Astrocyte (in vitro differentiated cells and primary cell): ENCODE measurements at regions not wholly inside any gene's neighbourhood (a gene's known extent, or its start where the extent isn't known, plus 50 kb on each side); places are given as distances from the start of the nearest gene placed in this dataset.

Source experiments
- DNase-seq: peaks from one replicate; pipeline ENCODE4 v3.0.0-alpha.2; 2010; ENCODE audit warnings: low read depth
- FAIRE-seq: peaks from 2 replicates; lab custom pipeline; 2011; peaks lifted over from hg19 to GRCh38; lab: Jason Lieb, UNC
- H2AFZ ChIP-seq: 2 replicates; pipeline ENCODE4 v1.6.0; 2012; ENCODE audit warnings: low read depth, low read length, inconsistent platforms
- H3K27ac ChIP-seq: 2 replicates; pipeline ENCODE4 v1.5.1; 2011; ENCODE audit warnings: low read depth, low read length, inconsistent platforms
- H3K27me3 ChIP-seq: 2 replicates; pipeline ENCODE4 v1.6.0; 2011; ENCODE audit warnings: low read length, inconsistent platforms; ENCODE audit not compliant: insufficient read depth
- H3K36me3 ChIP-seq: 2 replicates; pipeline ENCODE4 v1.5.1; 2011; ENCODE audit warnings: low read length, inconsistent platforms; ENCODE audit not compliant: insufficient read depth
- H3K4me1 ChIP-seq: 2 replicates; pipeline ENCODE4 v1.5.1; 2011; ENCODE audit warnings: low read length, inconsistent platforms; ENCODE audit not compliant: insufficient read depth
- H3K4me2 ChIP-seq: 2 replicates; pipeline ENCODE4 v1.6.0; 2012; ENCODE audit warnings: low read length, inconsistent platforms
- H3K4me3 ChIP-seq: 2 replicates; pipeline ENCODE4 v1.5.1; 2011; ENCODE audit warnings: low read depth, mild to moderate bottlenecking, low read length, inconsistent platforms; ENCODE audit not compliant: insufficient read depth
- H3K79me2 ChIP-seq: 2 replicates; pipeline ENCODE4 v1.6.0; 2012; ENCODE audit warnings: mild to moderate bottlenecking, low read length, inconsistent platforms; ENCODE audit not compliant: insufficient read depth
- H3K9ac ChIP-seq: 2 replicates; pipeline ENCODE4 v1.6.0; 2012; ENCODE audit warnings: mild to moderate bottlenecking, low read length, inconsistent platforms
- H3K9me3 ChIP-seq: 2 replicates; pipeline ENCODE4 v1.5.1; 2012; ENCODE audit warnings: low read depth, mild to moderate bottlenecking, low read length, inconsistent platforms; ENCODE audit not compliant: insufficient read depth
- H4K20me1 ChIP-seq: 2 replicates; pipeline ENCODE4 v1.6.0; 2012; ENCODE audit warnings: low read length, inconsistent platforms; ENCODE audit not compliant: insufficient read depth
- H3K27ac Mint-ChIP-seq: one replicate; pipeline ENCODE4 v1.8.0; 2021; ENCODE audit warnings: mild to moderate bottlenecking, mixed read lengths; ENCODE audit not compliant: unreplicated experiment
- H3K27me3 Mint-ChIP-seq: one replicate; pipeline ENCODE4 v1.8.0; 2021; ENCODE audit warnings: low read depth, mixed read lengths; ENCODE audit not compliant: unreplicated experiment
- H3K36me3 Mint-ChIP-seq: one replicate; pipeline ENCODE4 v1.8.0; 2021; ENCODE audit warnings: low read depth, mixed read lengths; ENCODE audit not compliant: unreplicated experiment
- H3K4me1 Mint-ChIP-seq: one replicate; pipeline ENCODE4 v1.8.0; 2021; ENCODE audit warnings: low read depth, mixed read lengths; ENCODE audit not compliant: unreplicated experiment
- H3K4me3 Mint-ChIP-seq: one replicate; pipeline ENCODE4 v1.8.0; 2021; ENCODE audit warnings: mild to moderate bottlenecking, moderate library complexity, mixed read lengths; ENCODE audit not compliant: unreplicated experiment
- H3K9me3 Mint-ChIP-seq: one replicate; pipeline ENCODE4 v1.8.0; 2021; ENCODE audit warnings: mild to moderate bottlenecking, mixed read lengths; ENCODE audit not compliant: unreplicated experiment
- CTCF ChIP-seq: IDR thresholded peaks from 2 replicates; pipeline ENCODE4 v1.5.1; 2011; ENCODE audit warnings: low read depth, mild to moderate bottlenecking, inconsistent platforms, low read length, moderate library complexity; ENCODE audit not compliant: insufficient read depth
- EZH2 ChIP-seq: IDR thresholded peaks from 2 replicates; pipeline ENCODE4 v1.6.1; 2012; ENCODE audit warnings: mild to moderate bottlenecking, low read length, inconsistent platforms; ENCODE audit not compliant: insufficient read depth

GRCh38 chr10:111151595-111152307 is 74.9 kb downstream of the ADRA2A start:
- Histone ChIP-seq H3K4me1 (no peaks in the 10 kb centered on the region), H3K27me3 (no peaks in the 10 kb centered on the region), H4K20me1 (no peaks in the 10 kb centered on the region), H3K4me3 (no peak overlapping the region), H2AFZ (no peak overlapping the region), H3K79me2 (no peaks in the 10 kb centered on the region), H3K9me3 (no peaks in the 10 kb centered on the region), H3K36me3 (no peaks in the 10 kb centered on the region), H3K4me2 (no peak overlapping the region), H3K9ac (no peak overlapping the region), H3K27ac (no peak overlapping the region)
- Mint-ChIP-seq H3K9me3 (peaks cover 3% of the 10 kb centered on the region), H3K27me3 (peaks cover 39% of the 10 kb centered on the region), H3K4me3 (no peak overlapping the region), H3K27ac (no peak overlapping the region), H3K4me1 (no peaks in the 10 kb centered on the region), H3K36me3 (no peaks in the 10 kb centered on the region)
- FAIRE-seq = no peak
- no peak for DNase-seq
- TF ChIP-seq EZH2 (no peak), CTCF (no peak)

GRCh38 chr10:111156754-111157153 is 79.9 kb downstream of the ADRA2A start:
- no peaks in the 10 kb centered on the region for H3K4me1 ChIP-seq
- Mint-ChIP-seq H3K9me3 (no peaks in the 10 kb centered on the region), H3K4me1 (peaks cover 10% of the 10 kb centered on the region), H3K36me3 (no peaks in the 10 kb centered on the region), H3K27me3 (peaks cover 13% of the 10 kb centered on the region), H3K4me3 (no peak overlapping the region), H3K27ac (no peak overlapping the region)
- no peaks in the 10 kb centered on the region for H3K36me3 ChIP-seq
- no peaks in the 10 kb centered on the region for H3K79me2 ChIP-seq
- no peak overlapping the region for H3K9ac ChIP-seq
- H3K9me3 ChIP-seq = no peaks in the 10 kb centered on the region
- H2AFZ ChIP-seq = no peak overlapping the region
- H4K20me1 ChIP-seq = no peaks in the 10 kb centered on the region
- TF ChIP-seq EZH2 (no peak), CTCF (no peak)
- H3K27ac ChIP-seq = no peak overlapping the region
- H3K4me3 ChIP-seq = no peak overlapping the region
- no peaks in the 10 kb centered on the region for H3K27me3 ChIP-seq
- no peak for DNase-seq
- no peak for FAIRE-seq
- no peak overlapping the region for H3K4me2 ChIP-seq

DNA sequence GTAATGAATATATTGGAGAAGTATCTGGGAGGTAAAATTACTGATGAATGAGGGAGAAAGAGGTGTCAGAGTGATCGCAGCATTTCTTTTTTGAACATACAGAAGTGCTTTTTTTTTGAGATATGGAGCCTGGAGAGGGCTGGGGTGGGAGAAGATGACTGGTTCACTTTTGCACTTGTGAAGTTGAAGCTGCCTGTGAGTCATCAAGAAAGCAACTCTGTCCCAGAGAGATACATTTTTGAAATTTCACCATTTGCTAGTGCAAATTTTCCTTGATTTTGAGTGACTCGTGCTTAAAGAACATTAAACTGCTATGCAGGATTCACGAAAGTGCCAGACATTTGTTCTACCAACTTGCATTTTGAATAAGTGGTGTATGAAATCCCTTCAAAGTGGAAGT is 81.8 kb downstream of the ADRA2A start:
- H3K4me3 ChIP-seq = no peak overlapping the region
- H3K4me1 ChIP-seq = no peaks in the 10 kb centered on the region
- FAIRE-seq = no peak
- no peaks in the 10 kb centered on the region for H4K20me1 ChIP-seq
- Mint-ChIP-seq H3K4me1 (peaks cover 10% of the 10 kb centered on the region), H3K27me3 (peaks cover 12% of the 10 kb centered on the region), H3K9me3 (no peaks in the 10 kb centered on the region), H3K4me3 (no peak overlapping the region), H3K36me3 (no peaks in the 10 kb centered on the region), H3K27ac (no peak overlapping the region)
- TF ChIP-seq CTCF = no peak
- TF ChIP-seq EZH2 = no peak
- no peak for DNase-seq
- no peaks in the 10 kb centered on the region for H3K79me2 ChIP-seq
- H3K36me3 ChIP-seq = no peaks in the 10 kb centered on the region
- H3K9me3 ChIP-seq = no peaks in the 10 kb centered on the region
- no peak overlapping the region for H3K9ac ChIP-seq
- no peaks in the 10 kb centered on the region for H3K27me3 ChIP-seq
- no peak overlapping the region for H2AFZ ChIP-seq
- no peak overlapping the region for H3K4me2 ChIP-seq
- H3K27ac ChIP-seq = no peak overlapping the region
